HFF-Myc (cell line): ENCODE measurements at regions not wholly inside any gene's neighbourhood (a gene's known extent, or its start where the extent isn't known, plus 50 kb on each side); places are given as distances from the start of the nearest gene placed in this dataset.

Experiments
- DNase-seq: peaks from one replicate; pipeline ENCODE4 v3.0.0-alpha.2; 2011; ENCODE audit warnings: low read depth; ENCODE audit errors: extremely low read depth
- H3K4me3 ChIP-seq: replicated peaks from 2 replicates; pipeline ENCODE4 v1.5.1; 2011; ENCODE audit warnings: low read depth, mild to moderate bottlenecking, control low read depth, low read length
- CTCF ChIP-seq: IDR thresholded peaks from 2 replicates; pipeline ENCODE4 v1.5.1; 2012; ENCODE audit warnings: mild to moderate bottlenecking, low read depth, low read length, control low read depth; ENCODE audit errors: missing control alignments

- TF ChIP-seq CTCF: no peak
- no peak for DNase-seq
- H3K4me3 ChIP-seq: no peak overlapping the region
Observed at GRCh38 chr6:18703546-18703945, 316.4 kb downstream of the RNF144B start.

- DNase-seq: no peak
- no peak overlapping the region for H3K4me3 ChIP-seq
- no peak for TF ChIP-seq CTCF
Observed at GRCh38 chr6:18707714-18708439, 320.7 kb downstream of the RNF144B start.

GRCh38 chr6:18712595-18712994, 325.4 kb downstream of the RNF144B start:
- no peak overlapping the region for H3K4me3 ChIP-seq
- TF ChIP-seq CTCF: no peak
- DNase-seq: no peak

- no peak for TF ChIP-seq CTCF
- no peak for DNase-seq
- H3K4me3 ChIP-seq: no peak overlapping the region
Observed at GRCh38 chr6:18720075-18720474, 332.9 kb downstream of the RNF144B start.

- H3K4me3 ChIP-seq: no peak overlapping the region
- TF ChIP-seq CTCF: no peak
Observed at GRCh38 chr6:18724056-18724455, 336.9 kb downstream of the RNF144B start.

GRCh38 chr6:18725449-18725848, 338.3 kb downstream of the RNF144B start:
- no peak for TF ChIP-seq CTCF
- no peak overlapping the region for H3K4me3 ChIP-seq
- DNase-seq: no peak

More at GRCh38 chr6:18724056-18724455, 336.9 kb downstream of the RNF144B start:
- no peak for DNase-seq
